ENCODE measurements at regions not wholly inside any gene's neighbourhood (a gene's known extent, or its start where the extent isn't known, plus 50 kb on each side); places are given as distances from the start of the nearest gene placed in this dataset.

DNA sequence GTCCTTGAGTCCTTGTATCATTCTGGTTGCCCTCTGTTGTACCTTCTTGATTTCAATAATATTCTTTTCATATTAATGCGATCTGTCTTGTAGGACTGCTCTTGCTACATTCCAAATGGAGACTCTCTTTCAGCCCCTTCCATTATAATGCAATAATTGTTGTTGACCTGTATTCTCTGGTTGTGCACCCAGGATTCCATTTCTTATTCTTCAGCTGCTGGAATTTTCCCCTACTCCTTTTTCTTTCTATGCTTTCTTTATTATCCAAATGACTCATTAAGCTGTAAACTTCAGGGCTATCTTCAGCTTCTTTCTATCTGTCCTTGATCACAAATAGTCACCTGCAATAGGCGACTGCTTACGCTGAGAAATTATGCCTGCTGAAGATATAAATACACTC, 321.5 kb downstream of the SATB1 start:
- H3K4me3 ChIP-seq (ENCODE audit: insufficient read depth, low read length, poor library complexity, severe bottlenecking), result no peak overlapping the region

DNA sequence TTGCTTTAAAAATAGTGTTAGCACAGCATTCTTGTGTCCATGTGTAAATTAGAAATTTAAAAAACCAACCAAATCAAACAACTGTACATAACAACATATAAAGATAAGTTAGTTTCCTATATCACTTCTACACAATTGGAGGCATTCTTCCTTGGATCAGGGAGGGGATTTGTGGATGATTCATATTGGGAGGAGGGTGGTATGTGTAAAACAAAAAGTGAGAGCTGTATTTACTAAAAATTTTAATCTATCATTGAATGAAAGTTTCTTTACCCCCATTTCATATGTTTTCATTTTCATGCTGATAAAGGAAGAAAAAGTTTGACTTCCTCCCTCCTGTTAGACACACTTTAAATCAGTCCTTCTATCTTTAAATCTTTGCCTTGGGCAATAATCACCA, 325.0 kb downstream of the SATB1 start:
- no peak overlapping the region for H3K27ac ChIP-seq (ENCODE audit: low read depth, low read length)
- no peaks in the 10 kb centered on the region for H3K36me3 ChIP-seq (ENCODE audit: low read length)
- no peaks in the 10 kb centered on the region for H3K27me3 ChIP-seq (ENCODE audit: low read length)

More for the DNA sequence above, 321.5 kb downstream of the SATB1 start:
- Histone ChIP-seq H3K9ac (ENCODE audit: low read length) (no peak overlapping the region), H3F3A (ENCODE audit: insufficient read depth) (no peaks in the 10 kb centered on the region), H3K4me2 (ENCODE audit: low read depth, low read length, poor library complexity, severe bottlenecking) (no peak overlapping the region), H3K9me2 (replicated peaks; ENCODE audit: insufficient read depth, low read length) (no peaks in the 10 kb centered on the region), H2AFZ (ENCODE audit: low read depth, low read length, severe bottlenecking) (no peak overlapping the region), H3K36me3 (ENCODE audit: low read length) (no peaks in the 10 kb centered on the region), H3K79me2 (ENCODE audit: insufficient read depth, low read length) (no peaks in the 10 kb centered on the region), H3K27ac (ENCODE audit: low read depth, low read length) (no peak overlapping the region), H3K9me3 (ENCODE audit: insufficient read depth, low read length) (no peaks in the 10 kb centered on the region), H4K20me1 (ENCODE audit: low read depth, low read length) (no peaks in the 10 kb centered on the region), H3K27me3 (ENCODE audit: low read length) (no peaks in the 10 kb centered on the region)
- TF ChIP-seq, protein P1, sequence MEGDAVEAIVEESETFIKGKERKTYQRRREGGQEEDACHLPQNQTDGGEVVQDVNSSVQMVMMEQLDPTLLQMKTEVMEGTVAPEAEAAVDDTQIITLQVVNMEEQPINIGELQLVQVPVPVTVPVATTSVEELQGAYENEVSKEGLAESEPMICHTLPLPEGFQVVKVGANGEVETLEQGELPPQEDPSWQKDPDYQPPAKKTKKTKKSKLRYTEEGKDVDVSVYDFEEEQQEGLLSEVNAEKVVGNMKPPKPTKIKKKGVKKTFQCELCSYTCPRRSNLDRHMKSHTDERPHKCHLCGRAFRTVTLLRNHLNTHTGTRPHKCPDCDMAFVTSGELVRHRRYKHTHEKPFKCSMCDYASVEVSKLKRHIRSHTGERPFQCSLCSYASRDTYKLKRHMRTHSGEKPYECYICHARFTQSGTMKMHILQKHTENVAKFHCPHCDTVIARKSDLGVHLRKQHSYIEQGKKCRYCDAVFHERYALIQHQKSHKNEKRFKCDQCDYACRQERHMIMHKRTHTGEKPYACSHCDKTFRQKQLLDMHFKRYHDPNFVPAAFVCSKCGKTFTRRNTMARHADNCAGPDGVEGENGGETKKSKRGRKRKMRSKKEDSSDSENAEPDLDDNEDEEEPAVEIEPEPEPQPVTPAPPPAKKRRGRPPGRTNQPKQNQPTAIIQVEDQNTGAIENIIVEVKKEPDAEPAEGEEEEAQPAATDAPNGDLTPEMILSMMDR (IDR thresholded peaks at IDR 0.05; ENCODE audit: insufficient read depth, low read length, poor library complexity, severe bottlenecking), result no peak
- no peak for TF ChIP-seq EZH2phosphoT487 (conservative IDR thresholded peaks at IDR 0.05; ENCODE audit: low read length)

DNA sequence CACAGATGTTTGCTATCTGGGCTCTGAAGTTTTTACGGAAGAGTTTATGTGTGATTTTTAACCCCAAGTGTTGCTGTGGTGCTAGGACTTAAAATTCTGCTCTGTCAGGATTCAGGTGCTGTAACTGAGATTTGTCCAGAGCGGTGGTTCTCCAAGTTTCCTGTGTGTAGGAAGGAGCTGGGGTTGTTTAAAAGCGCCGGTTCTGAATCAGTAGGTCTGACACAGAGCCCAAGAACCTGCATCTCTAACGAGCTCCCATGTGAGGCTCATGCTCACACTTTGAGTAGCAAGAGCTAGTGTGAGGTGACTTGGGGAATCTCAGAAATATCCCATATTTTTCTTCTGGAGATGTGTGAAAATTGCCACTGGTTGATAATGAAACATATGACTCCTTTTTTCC, 325.5 kb downstream of the SATB1 start:
- H3K9me3 ChIP-seq (ENCODE audit: insufficient read depth, low read length), result no peaks in the 10 kb centered on the region
- TF ChIP-seq, protein P1 (IDR thresholded peaks at IDR 0.05; ENCODE audit: insufficient read depth, low read length, poor library complexity, severe bottlenecking), result no peak
- TF ChIP-seq EZH2phosphoT487 (conservative IDR thresholded peaks at IDR 0.05; ENCODE audit: low read length), result no peak
- H2AFZ ChIP-seq (ENCODE audit: low read depth, low read length, severe bottlenecking), result no peak overlapping the region
- H3K4me2 ChIP-seq (ENCODE audit: low read depth, low read length, poor library complexity, severe bottlenecking), result no peak overlapping the region
- no peaks in the 10 kb centered on the region for H3K79me2 ChIP-seq (ENCODE audit: insufficient read depth, low read length)
- H3K27ac ChIP-seq (ENCODE audit: low read depth, low read length), result no peak overlapping the region
- no peak overlapping the region for H3K9ac ChIP-seq (ENCODE audit: low read length)
- no peak overlapping the region for H3K4me3 ChIP-seq (ENCODE audit: insufficient read depth, low read length, poor library complexity, severe bottlenecking)
- no peaks in the 10 kb centered on the region for H3K9me2 ChIP-seq (replicated peaks; ENCODE audit: insufficient read depth, low read length)
- H3K27me3 ChIP-seq (ENCODE audit: low read length), result no peaks in the 10 kb centered on the region
- H3K36me3 ChIP-seq (ENCODE audit: low read length), result no peaks in the 10 kb centered on the region
- no peaks in the 10 kb centered on the region for H3F3A ChIP-seq (ENCODE audit: insufficient read depth)
- no peaks in the 10 kb centered on the region for H4K20me1 ChIP-seq (ENCODE audit: low read depth, low read length)

More for the DNA sequence above, 325.0 kb downstream of the SATB1 start:
- Histone ChIP-seq H3K9me2 (replicated peaks; ENCODE audit: insufficient read depth, low read length) (no peaks in the 10 kb centered on the region), H3F3A (ENCODE audit: insufficient read depth) (no peaks in the 10 kb centered on the region), H3K4me3 (ENCODE audit: insufficient read depth, low read length, poor library complexity, severe bottlenecking) (no peak overlapping the region), H3K4me2 (ENCODE audit: low read depth, low read length, poor library complexity, severe bottlenecking) (no peak overlapping the region), H2AFZ (ENCODE audit: low read depth, low read length, severe bottlenecking) (no peak overlapping the region), H3K79me2 (ENCODE audit: insufficient read depth, low read length) (no peaks in the 10 kb centered on the region), H4K20me1 (ENCODE audit: low read depth, low read length) (no peaks in the 10 kb centered on the region), H3K9ac (ENCODE audit: low read length) (no peak overlapping the region), H3K9me3 (ENCODE audit: insufficient read depth, low read length) (no peaks in the 10 kb centered on the region)
- TF ChIP-seq, protein P1 (IDR thresholded peaks at IDR 0.05; ENCODE audit: insufficient read depth, low read length, poor library complexity, severe bottlenecking), result no peak
- TF ChIP-seq EZH2phosphoT487 (conservative IDR thresholded peaks at IDR 0.05; ENCODE audit: low read length), result no peak

Data from SU-DHL-6 (cell line).